HG03378 (cell line): ENCODE measurements at regions not wholly inside any gene's neighbourhood (a gene's known extent, or its start where the extent isn't known, plus 50 kb on each side); places are given as distances from the start of the nearest gene placed in this dataset.

Source experiments
- ATAC-seq: cut with Tn5 transposase; IDR thresholded peaks from one replicate; pipeline ENCODE4 v1.9.1; 2021; ENCODE audit warnings: mild to moderate bottlenecking, moderate library complexity; ENCODE audit not compliant: unreplicated experiment

GRCh38 chr5:98627121-98627520, 146.3 kb upstream of the RGMB start:
- no peak for ATAC-seq

DNA sequence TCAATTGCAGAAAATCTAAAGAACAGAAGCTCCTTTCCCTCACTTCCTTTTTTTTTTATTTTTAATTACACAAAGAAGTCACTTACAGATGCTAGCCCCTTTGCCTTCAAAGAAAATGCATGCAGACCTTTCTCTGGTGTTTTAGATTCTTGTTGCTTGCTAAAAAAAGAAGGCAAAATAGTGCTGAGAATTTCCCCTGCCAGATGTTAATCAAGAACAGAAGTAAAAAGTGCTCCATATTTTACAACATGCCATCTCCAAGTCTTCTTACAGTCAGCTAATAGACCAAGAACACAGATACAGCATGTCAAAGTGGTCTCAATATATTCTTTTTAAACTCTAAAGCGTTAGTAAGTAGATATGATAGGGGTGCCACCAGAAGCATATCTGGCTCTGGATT, 142.8 kb upstream of the RGMB start:
- ATAC-seq: no peak

GRCh38 chr5:98631311-98632054, 142.0 kb upstream of the RGMB start:
- ATAC-seq: no peak

DNA sequence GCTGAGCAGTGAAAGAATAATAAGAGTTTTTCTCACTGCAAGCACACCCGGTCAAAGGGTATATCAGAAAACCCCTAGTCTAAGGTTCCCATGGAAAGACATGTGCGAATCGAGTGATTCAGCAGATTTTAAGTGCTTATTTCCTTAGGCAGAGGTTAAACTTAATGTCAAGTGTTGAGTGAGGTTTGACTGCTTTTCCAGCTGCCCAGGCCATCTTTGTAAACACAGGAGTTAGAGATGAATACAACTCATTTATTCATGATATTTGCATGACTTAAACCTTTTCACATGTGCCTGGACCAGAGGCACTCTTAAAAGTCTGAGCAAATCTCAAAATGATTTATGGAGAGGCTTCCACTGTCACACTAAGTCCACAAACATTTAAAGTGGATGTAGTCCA, 137.8 kb upstream of the RGMB start:
- ATAC-seq: no peak

- no peak for ATAC-seq
Observed at GRCh38 chr5:98637116-98637515, 136.3 kb upstream of the RGMB start.

- no peak for ATAC-seq
Observed at GRCh38 chr5:98637557-98637956, 135.9 kb upstream of the RGMB start.

GRCh38 chr5:98638111-98638510, 135.4 kb upstream of the RGMB start:
- ATAC-seq: no peak

DNA sequence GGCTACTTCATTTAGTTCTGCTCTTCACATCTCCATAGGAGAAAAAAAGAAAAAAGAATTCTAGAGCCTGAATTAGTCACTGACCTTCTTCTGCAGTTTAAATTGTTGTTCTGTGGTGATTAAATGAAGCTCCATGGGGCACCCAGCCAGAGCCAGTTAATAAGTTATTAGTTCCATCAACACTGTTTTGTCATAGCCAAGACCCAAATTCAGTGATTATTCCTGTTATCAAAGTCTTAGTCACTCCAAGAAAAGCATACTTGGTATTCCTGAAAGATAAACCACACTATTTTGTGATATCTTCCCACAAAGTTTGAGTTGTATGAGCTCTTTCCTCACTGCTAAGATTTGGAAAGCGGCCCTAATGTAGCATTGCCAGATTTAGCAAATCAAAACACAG, 134.8 kb upstream of the RGMB start:
- ATAC-seq: no peak

DNA sequence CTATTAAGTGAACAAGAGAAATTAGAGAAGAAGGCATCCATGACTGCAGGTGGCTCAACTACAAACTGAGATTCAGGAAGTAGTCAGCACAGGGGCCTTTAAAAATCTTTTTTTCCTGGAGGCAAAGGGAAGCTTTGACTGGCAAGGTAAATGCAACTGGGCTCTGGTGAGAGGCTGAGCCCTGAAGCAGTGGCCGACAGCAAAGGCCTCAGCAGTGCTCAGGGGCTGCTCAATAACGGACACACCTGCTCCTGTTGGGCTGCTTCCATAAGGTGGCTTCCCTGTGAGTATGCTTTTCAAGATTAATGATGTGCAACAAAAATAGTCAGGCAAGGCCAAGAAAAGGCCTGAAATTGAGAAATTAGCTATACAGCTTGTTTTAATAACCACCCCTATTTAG, 134.2 kb upstream of the RGMB start:
- no peak for ATAC-seq

DNA sequence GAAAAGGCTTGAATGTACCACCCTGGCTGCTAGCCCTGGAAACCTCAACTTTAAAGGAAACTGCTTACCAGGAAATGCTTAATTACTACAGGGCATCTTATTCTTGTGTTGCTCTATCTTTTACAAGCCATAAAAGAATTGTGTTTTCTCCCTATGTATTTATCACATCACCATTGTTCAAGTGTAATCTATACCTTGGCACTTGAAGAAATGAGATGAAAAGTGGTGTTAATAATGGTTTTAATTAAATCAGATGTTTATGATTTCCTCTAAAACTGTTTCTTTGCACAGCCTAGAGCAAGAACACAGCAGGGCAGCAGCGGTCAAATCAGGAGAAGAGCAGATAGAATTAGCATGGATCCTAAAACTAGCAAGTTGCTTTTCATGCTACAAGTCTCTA, 131.8 kb upstream of the RGMB start:
- no peak for ATAC-seq

- no peak for ATAC-seq
Observed at GRCh38 chr5:98643569-98643968, 129.9 kb upstream of the RGMB start.

- ATAC-seq: no peak
Observed at GRCh38 chr5:98651715-98652114, 121.7 kb upstream of the RGMB start.

DNA sequence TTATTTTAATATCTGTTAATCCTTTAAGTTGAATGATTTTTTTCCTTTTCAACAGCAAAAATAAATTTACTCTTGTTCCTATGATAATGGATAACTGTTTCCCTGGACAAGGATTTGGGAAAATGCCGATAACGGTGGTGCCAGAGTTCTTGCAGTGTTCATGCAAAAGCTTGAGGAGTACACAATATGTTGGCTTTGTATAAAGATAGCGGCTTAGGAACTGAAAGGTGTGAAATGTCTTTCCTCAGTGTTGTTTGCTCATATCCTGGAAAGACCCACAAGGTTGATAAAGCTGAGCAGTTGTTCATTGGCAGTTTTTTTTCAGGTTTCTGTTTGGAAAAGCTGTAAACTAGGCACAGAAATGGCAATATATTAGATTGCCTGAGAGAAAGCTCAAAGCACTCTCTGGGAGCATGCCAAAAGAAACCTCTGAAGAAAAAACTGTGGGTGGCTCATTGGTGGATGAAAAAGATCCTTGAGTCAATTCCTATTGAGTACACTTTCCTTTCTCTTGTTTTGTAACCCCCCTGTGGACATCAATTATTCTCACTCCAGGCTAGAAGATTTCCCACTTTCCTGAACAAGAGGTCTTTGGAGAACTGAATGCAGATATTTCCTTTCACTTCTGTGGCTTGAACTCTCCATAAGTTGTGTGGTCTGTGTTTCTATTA, 117.2 kb upstream of the RGMB start:
- no peak for ATAC-seq

GRCh38 chr5:98656796-98657195, 116.7 kb upstream of the RGMB start:
- no peak for ATAC-seq

DNA sequence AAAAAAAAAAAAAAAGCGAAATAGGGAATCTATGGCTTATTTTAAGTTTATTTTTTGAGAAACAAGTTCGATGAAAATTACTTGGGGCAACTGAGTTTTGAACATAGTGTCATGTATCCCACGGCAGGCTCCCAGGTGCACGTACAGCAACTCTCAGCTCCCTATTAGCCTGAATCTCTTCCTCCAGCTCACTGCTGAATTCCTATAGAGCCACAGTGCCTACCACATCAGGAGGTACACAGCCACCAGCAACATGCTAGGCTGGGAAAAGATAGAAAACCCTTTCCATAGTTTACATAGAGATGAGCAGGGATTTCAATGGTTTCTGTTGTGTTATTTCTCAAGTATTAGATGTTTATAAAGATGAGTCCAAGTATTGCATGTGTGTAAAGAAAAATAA, 115.9 kb upstream of the RGMB start:
- ATAC-seq: no peak

DNA sequence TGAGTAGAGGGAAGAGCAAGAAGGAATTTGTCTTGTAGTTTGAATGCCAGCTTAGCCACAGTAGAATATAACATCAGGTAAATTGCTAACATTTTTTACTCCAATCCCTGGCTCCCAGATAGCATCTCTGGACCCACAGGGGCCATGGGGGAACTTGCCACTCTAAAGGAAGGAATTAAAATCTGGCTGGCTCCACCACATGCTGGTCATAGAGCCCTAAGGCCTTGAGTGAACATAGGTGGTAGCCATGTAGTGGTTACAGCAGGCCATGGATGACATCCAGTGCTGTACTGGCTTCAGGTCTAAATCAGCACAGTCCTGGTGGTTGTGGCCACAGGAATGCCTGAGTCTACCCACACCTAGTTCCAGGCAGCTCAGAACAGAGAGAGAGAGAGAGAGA, 109.9 kb upstream of the RGMB start:
- ATAC-seq: no peak

- ATAC-seq: no peak
Observed at GRCh38 chr5:98664736-98665135, 108.7 kb upstream of the RGMB start.

GRCh38 chr5:98679963-98680362, 93.5 kb upstream of the RGMB start:
- no peak for ATAC-seq

DNA sequence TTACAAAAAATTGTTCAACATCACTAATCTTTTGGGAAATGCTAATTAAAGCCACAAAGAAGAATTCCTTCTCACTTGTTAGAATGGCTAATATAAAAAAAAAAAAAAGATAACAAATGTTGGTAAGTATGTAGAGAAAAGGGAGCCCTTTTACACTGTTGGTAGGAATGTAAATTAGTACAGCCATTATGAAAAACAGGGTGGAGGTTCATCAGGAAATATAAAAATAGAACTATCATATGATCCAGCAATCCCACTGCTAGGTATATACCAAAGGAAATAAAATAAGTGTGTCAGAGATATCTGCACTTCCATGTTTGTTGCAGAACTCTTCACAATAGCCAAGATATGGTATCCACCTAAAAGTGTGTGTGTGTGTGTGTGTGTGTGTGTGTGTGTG, 83.5 kb upstream of the RGMB start:
- ATAC-seq: no peak

- no peak for ATAC-seq
Observed at GRCh38 chr5:98694902-98695301, 78.6 kb upstream of the RGMB start.

- no peak for ATAC-seq
Observed at GRCh38 chr5:98698359-98698758, 75.1 kb upstream of the RGMB start.

DNA sequence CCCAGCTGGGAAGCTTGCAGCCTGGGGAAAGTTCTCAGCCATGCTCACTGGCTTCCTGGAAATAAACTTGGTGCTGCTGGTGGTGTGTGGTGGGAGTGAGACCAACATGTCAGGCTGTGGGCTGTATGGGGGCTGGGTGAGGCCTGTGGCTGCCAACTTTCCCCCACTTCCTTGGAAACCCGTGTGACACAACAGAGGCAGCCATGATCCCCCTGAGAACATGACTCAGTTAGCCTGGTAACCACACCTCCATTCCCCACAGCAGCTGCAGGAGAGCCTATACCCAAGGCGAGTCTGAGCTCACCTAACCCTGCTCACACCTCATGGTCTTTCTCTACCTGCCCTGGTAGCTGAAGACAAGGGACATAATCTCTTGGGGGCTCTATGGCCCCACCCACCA, 72.7 kb upstream of the RGMB start:
- no peak for ATAC-seq

GRCh38 chr5:98705841-98706240, 67.6 kb upstream of the RGMB start:
- no peak for ATAC-seq
